Thyroid gland (tissue), 4 donors: ENCODE measurements at regions not wholly inside any gene's neighbourhood (a gene's known extent, or its start where the extent isn't known, plus 50 kb on each side); places are given as distances from the start of the nearest gene placed in this dataset.

Experiments
- CTCF ChIP-seq, 6 experiments: fragments of 200-600 bp in 3 of 6; fragments of 450-650 bp in 3 of 6; sonication (generic) in 3 of 6; IDR thresholded peaks; one replicate each; pipeline ENCODE4 v1.5.1; 2016 to 2019; ENCODE audit warnings: antibody characterized with exemption in 6 of 6, mild to moderate bottlenecking in 2 of 6, inconsistent platforms in 1 of 6, moderate library complexity in 1 of 6
- POLR2A ChIP-seq, 2 donors: fragments of 450-650 bp; IDR thresholded peaks; one replicate each; pipeline ENCODE4 v1.6.1; 2017; ENCODE audit warnings: antibody characterized with exemption in 2 of 2, mild to moderate bottlenecking in 2 of 2, moderate library complexity in 1 of 2

- TF ChIP-seq CTCF (IDR thresholded peaks at IDR 0.05): no peak
- TF ChIP-seq POLR2A (IDR thresholded peaks at IDR 0.05): no peak
Measured at GRCh38 chr6:84514089-84514971, 250.1 kb downstream of the TBX18 start.
